SIG-M5 treated with dmso at 0.1 percent for 504 hours (cell line): ENCODE measurements at regions not wholly inside any gene's neighbourhood (a gene's known extent, or its start where the extent isn't known, plus 50 kb on each side); places are given as distances from the start of the nearest gene placed in this dataset.

Experiments used
- DNase-seq: peaks from one replicate; lab custom pipeline; 2025; ENCODE audit not compliant: unreplicated experiment; lab: John Stamatoyannopoulos, UW

DNA sequence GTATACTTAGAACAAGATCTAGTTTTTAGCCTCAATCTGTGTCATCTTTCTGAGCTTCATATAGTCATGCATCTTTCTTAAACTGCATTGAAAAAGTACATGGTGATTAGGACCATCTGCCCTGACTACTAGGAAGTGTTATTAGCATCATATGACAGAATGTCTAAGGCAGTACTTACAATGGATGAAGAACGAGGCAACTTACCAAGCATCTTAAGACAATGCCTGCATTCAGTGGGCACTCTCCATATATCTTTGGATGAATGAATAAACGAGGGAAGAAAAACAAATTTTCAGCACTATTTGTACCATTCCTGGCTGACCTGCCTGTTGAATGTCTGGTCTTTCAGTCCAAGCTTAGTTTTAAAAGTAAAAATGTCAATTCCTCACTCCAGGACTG lies 185.4 kb upstream of the EPHA3 start:
- DNase-seq: no peak

DNA sequence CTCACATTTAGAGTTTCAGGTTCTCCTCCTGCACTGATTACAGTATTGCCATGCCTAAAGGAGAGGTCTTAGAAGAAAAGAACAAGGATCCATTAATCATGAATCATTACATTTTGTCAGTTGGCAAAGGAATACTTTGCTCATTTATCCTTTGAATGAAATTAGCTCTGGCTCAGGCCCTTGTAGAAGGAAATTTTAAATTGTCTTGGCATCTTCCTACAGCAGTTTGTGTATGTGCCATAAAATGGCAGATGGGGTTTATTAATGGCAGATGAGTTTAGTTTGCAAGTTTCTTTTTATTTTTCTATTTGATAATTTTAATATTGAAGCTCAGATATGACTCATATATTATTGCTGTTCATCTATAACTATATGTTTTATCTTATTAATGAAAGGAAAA lies 181.2 kb upstream of the EPHA3 start:
- DNase-seq: no peak

DNA sequence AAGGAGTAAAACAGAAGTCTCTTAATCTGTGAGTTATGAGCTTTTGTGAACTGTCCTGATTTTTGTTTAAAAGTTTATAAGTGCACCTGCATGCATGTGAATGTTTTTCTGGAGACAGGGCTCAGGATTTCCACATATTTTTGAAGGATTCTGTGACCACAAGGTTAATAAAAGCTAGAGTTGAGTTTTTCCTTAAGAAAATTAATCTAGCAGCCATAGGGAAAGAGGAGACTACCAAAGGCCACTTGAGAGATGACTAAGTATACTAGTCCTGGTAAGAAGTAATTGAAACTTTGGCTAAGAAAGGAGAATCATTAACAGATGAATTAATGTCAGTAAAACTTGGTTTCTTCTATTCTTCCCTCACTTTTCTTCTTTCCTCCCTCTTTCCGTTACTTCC lies 176.8 kb upstream of the EPHA3 start:
- no peak for DNase-seq

DNA sequence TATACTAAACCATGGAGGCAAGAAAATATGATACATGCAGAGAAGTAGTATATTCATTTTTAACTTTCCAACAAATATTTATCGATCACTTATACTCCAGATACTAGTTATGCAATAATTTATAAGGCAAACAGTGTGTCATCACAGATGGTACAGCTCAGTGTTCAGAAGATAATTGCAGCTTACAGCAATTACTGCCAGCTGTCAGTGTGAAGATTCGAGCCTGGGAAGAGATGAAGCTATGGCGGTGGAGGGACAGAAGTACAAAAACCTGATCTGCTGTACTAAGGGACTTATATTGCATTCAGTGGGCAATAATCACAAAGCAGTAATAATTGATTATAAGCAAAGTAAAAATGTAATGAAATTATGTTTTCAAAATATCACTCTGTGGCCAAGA lies 170.6 kb upstream of the EPHA3 start:
- no peak for DNase-seq

DNA sequence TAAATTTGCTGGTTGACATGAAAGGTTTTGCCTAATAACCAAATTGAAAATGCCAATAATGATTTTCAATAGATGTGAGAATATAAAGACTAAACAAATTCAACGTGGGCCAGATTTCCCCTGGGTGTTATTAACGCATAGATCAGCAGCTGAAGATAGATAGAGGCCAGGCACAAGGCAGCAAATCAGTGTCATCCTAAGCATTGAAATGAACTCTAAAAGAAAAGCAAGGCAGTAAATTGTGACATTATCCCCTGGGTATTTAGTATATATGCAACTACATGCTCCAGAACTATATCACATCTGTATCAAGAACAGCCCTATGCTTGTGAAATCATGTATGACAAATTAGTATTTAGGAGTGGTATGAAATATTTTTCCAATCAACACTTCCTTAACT lies 167.1 kb upstream of the EPHA3 start:
- no peak for DNase-seq

DNA sequence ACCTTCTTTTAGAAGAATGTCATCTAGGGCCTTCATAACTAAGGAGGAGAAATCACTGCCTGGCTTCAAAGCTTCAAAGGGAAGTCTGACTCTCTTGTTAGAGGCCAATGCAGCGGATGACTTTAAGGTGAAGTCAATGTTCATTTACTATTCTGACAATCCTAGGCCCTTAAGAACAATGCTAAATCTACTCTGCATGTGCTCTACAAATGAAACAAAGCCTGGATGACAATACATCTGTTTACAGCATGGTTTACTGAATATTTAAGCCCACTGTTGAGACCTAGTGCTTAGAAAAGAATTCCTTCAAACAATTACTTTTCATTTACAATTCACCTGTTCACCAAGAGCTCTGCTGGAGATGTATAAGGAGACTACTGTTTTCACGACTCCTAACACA lies 160.4 kb upstream of the EPHA3 start:
- no peak for DNase-seq

DNA sequence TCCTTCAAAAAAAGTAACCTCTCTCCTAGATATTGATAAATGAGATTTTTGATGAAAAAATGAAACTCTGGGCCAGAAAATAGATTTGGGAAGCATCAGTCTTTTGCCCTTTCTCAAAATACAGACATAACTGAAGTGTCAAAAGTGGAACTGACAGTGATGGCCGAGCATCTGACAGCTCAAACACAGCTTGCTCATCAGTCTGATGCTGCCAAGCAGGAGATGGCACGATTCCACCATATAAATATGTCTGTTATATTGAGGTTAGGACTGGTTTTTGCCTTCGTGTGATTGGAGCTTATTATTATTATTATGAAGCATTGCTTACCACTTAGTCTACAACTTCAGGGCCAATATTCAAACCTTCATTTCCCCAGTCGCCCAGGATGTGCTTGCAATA lies 152.6 kb upstream of the EPHA3 start:
- no peak for DNase-seq

DNA sequence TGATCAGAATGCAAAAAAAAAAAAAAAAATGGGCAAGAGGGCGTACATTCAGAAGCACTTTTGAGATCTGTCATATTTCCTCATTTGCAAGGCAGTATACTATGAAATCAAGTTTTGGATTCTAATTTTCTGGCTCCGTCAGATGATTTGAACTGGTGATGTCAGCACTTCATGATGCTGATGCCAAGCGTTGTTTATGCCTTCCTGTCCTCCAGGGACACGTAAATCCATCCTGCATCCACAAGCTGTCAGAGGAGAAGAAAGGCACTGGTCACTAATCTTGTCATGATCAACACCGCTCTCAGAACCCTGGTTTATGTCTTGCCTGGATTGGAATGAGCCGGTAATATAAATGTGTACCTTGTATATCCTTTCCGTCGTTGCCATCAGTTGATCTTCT lies 152.1 kb upstream of the EPHA3 start:
- DNase-seq: no peak

DNA sequence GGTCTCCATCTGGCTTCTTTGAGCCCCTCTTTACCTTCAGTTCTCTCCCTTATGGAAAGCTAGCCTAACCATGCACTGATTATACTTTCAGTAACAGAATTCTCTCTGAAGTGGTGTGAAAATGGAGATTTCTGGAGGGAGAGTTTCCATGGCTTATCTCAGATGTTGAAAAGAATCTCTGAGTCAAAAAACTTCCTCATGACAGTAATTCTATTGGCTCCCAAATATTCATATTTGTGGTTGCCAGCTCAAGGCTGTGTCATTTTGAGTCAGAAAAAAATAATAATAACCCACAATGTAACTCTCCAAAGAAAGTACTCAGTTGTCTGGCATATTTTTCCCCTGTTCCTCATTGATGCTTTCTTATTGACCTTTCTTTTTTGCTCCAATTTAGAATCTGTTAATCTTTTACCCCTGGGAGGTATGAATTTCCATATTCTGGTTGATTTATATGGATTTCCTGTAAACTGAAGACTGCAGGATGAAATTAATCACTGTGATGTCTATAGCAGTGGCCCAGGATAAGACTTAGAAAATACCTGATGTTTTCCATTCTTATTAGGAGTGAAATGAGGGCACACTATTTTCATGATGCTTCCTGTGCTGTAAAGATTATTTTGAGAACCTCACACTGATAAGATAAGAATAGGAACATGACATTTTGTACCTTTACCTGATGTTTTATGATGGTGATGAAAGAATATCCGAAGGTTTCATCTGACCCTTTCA lies 149.5 kb upstream of the EPHA3 start:
- DNase-seq: no peak

DNA sequence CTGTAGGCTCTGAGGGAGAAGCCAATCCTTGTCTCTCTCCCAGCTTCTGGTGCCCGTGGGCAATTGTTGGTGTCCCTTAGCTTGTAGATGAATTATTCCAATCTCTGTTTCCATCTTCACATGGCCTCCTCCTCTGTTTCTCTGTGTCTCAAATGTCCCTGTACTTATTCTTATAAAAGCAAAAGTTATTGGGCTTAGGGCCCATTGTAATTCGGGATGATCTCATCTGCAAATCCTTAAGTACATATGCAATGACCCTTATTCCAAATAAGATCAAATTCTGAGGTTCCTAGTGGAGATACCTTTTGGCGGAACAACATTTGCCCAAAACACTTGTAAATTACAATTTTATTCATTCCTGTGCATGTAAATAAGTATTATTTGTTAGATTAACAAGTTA lies 147.4 kb upstream of the EPHA3 start:
- no peak for DNase-seq

DNA sequence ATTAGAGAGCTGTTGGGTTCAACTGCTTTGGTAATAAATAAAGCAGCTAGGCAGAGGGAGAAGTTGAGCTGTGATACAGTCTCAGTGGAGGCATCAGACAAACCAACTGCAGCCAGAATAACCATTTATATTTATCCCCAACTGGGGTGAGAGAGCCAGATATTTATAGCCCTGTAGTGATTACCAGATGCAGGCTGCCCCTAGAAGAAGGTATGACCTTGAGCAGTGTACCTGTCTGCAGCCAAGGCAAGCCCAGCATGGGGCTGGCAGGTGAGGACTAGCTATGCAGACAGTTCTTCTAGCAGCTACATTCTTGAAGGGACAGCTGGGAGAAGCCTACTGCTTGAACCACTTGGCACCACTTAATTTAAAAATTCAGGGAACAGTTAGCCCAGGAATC lies 144.4 kb upstream of the EPHA3 start:
- no peak for DNase-seq

DNA sequence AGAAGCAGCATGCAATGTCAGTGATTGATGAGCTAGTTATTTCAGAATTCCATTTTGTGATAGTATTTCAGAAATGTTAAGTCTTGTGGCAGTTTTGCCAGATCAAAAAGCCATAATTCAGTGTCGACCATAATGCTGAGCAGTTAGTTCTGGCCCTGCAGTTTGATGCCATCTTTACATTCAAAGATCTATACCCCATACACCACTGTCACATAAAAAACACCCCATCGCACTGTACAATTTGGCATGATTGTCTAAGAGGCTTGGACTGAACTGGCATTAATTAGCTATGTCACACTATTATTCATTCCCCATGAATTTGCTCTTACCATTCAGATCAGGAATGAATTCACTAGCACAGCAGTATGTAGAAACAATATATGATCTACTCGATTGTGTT lies 127.7 kb upstream of the EPHA3 start:
- no peak for DNase-seq

DNA sequence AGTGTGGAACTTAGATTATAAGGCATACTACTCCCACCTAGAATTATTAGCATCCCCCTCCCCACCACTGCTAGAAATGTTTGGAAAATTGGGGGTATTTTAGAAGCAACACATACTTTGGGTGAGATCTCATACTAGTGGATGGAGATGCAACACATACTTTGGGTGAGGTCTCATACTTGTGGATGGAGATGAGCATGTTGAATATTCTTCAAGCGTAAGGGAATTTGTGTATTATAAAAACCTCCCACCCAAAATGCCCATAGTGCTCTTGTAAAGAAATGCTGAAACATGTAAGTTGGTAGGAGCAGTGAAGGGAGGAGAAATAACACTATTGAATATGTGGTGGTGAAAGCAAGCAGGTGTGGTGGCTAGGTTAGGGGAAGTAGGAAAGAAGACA lies 124.0 kb upstream of the EPHA3 start:
- DNase-seq: no peak

DNA sequence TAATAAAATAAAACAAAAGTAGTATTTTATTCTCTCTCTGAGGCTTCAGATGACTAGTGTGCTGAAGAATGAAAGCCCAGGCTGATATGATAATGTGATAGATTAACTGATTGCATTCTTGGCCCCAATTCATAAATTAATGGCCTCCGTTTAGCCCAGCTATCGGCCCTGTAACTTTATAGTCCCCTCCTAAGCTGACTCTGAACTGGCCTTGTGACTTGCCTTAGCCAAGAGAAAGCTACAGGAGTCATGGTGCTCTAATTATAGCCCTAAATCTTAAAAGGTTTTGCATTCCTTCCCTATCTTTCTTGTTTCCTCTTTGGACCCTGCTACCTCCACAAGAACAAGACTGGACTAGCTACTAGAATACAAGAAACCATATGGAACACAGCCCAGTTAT lies 123.2 kb upstream of the EPHA3 start:
- DNase-seq: no peak

DNA sequence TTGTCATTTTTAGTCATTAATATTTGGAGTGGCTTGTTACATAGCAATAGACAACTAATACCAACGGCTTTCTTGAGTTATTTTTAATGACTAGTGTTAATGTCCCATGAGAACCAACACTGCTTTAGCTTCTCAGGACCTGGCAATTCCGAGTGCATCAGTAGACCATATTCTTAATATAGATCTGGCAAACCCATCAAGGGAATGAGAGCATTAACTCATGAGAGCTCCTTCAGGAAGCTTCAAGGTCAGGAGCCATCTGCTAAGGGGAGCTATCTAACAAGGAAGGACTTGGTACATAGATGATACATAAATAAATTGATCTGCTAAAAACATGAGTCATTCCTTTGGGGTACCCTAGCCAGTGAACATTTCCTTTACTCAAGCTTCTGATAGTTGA lies 122.6 kb upstream of the EPHA3 start:
- DNase-seq: no peak

DNA sequence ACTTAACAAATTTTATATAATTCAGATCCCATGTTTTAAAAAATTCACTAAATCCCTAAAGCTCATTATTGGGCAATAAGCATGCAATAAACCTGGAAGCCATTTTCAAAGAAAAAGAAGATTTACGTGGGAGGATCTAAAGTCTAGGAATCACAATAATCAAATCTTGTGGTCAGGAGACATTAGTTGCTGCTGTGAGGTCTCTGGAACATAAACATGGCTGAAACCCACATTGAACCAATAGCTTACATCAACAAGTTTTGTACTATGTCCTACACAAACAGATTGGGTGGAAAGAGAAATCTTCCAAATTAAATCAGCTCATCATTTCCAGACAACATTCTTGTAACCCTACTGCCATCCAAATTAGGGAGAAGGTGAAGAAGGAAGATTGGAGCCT lies 121.9 kb upstream of the EPHA3 start:
- no peak for DNase-seq

DNA sequence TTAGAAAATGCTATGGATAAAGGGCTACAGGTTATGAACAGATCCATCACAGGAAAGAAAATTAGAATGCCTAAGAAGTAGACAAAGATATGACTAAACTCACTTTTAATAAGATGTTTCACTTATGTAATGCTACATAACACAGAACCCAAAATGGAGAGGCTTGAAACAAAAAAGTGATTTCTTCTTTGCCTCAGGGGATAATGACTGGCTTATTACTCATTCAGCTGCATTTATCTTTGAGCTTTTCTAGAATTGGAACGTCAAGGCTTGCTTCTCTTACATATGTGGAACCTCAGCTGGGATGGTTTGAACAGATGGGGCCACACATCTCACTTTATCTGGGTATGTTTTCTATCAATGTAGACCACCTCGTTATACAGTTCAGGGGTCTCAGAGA lies 120.6 kb upstream of the EPHA3 start:
- DNase-seq: no peak

DNA sequence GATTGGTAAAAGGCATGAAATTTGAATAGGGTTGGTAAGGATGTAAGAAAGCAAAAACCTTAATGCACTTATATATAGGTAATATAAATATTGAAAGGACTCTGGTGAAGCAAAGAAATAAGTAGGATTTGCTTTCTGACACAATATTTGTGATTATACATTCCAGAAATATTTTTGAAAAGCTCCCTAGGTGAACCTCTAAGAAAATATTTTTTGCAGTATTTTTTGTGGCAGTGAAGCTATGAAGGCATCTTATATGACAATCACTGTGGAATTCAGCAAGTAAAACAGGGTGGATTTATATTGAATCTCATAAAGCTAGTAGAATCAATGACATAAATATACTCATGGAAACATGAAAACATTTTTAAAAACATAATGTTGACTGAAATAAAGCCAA lies 119.6 kb upstream of the EPHA3 start:
- no peak for DNase-seq

DNA sequence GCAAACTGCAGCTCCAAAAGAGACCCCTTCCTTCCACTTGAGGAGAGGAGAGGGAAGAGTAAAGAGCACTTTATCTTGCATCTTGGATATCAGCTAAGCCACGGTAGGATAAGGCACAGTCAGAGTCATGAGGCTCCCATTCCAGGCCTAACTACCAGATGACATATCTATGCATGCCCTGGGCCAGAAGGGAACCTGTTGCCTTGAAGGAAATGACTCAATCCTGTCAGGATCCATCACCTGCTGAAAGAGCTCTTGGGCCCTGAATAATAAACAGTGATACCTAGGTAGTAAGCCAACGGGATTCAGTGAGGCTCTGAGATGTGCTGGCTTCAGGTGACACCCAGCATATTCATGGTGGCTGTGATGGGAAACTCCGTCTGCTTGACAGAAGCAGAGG lies 118.5 kb upstream of the EPHA3 start:
- DNase-seq: no peak

DNA sequence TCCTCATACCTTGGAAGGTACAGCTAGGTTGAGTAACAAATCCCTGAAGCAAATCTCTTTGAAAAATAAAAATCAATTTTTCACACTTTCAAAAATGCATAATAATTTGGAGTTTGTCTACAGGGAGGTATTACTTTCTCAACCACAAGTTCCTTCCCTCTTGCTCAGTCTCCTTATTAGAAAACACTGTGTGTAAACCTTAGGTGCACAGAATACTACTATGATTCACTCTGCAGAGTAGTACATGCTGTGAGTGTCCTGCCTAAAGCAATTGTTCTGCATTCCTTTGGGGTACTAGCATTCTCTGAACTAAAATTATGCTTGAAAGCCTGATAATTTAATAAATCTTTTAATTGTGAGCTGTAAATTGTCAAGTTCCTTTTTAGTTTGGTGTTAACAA lies 115.9 kb upstream of the EPHA3 start:
- DNase-seq: no peak

DNA sequence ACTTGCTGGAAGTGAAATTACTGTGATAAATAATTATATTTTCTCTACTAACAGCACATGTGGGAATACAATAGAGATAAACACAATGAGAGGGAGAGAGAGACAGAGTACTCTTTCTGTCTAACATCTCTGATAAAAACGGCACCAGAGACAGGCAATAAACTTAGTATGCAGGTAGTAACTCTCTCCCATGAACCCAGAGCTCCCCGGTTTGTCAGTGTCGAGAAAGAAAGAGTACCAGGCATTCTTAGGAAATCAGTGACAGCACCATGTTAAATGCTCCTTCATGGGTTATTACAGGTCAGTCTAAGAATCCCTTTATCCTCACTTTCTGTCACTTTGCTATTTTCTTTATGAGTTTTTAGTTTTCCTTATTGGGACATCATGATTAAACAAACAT lies 110.7 kb upstream of the EPHA3 start:
- DNase-seq: no peak

DNA sequence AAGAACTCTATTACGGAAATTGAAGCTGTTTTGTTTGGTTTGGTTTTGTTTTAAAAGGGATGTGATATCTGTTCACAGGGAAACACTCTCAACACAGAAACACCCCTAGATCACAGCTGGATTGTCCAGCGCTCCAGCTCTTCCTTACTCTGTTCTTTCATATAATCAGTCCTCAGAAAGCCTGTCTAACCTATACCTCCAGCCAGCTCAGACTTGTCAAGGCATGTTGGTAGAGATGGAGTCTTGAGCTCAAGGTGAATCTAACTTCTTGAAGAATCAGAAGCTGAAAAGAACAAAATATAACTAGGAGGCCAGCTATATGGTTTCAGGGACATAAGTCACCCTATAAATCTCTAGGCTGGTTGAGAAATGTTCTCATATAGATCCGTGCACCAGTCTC lies 110.2 kb upstream of the EPHA3 start:
- no peak for DNase-seq

DNA sequence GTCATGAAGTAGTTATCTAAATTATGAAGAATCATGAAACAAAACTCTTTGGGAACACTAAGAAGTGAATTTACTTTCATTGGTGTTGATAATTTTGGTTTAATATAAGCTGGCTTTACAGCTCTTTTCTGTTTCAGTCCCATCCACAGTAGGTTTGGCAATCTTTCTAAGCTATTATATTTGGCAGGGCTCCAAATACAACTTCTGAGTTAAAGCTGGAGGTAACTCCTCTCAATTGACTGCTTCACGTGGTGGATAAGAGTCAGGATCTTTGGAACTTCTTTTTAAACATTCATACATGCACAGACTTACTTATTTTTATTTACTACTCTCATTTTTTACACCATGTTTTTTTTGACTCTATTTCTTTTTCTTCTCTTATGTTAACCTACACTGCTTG lies 106.5 kb upstream of the EPHA3 start:
- no peak for DNase-seq

DNA sequence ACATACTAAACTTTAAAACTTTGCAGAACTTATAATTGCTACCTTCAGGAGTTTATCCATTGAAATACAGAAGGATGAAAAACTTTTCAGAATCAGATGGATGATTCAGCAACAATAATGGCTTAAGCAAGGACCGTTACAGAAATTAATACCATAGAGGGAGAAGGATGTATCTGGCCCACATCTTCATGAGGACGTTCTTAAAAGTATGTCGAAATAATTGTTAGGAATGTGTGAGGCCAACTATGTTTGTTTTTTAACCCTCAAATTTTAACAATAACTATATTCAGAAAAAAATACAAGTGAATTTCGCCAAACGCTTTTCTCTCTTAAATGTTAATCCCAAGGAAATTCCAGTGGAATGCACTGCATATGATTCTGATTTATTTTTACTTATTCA lies 105.2 kb upstream of the EPHA3 start:
- no peak for DNase-seq
